Choroid plexus epithelial cell (primary cell): ENCODE measurements at regions not wholly inside any gene's neighbourhood (a gene's known extent, or its start where the extent isn't known, plus 50 kb on each side); places are given as distances from the start of the nearest gene placed in this dataset.
A peak's percentile ranks its signal among the peaks of the same experiment; 100 is the strongest.

ENCODE experiments used
- DNase-seq: peaks from one replicate; pipeline ENCODE4 v3.0.0-alpha.2; 2010; ENCODE audit warnings: low read depth
- H3K4me3 ChIP-seq: 2 replicates; pipeline ENCODE4 v1.5.1; 2011; ENCODE audit warnings: low read depth, mild to moderate bottlenecking, control low read depth, low read length, moderate library complexity
- TF ChIP-seq, protein P1 (sequence below): conservative IDR thresholded peaks from 2 replicates; pipeline ENCODE4 v1.5.1; 2011; ENCODE audit warnings: low read depth, mild to moderate bottlenecking, control low read depth, inconsistent platforms, low read length, moderate library complexity

DNA sequence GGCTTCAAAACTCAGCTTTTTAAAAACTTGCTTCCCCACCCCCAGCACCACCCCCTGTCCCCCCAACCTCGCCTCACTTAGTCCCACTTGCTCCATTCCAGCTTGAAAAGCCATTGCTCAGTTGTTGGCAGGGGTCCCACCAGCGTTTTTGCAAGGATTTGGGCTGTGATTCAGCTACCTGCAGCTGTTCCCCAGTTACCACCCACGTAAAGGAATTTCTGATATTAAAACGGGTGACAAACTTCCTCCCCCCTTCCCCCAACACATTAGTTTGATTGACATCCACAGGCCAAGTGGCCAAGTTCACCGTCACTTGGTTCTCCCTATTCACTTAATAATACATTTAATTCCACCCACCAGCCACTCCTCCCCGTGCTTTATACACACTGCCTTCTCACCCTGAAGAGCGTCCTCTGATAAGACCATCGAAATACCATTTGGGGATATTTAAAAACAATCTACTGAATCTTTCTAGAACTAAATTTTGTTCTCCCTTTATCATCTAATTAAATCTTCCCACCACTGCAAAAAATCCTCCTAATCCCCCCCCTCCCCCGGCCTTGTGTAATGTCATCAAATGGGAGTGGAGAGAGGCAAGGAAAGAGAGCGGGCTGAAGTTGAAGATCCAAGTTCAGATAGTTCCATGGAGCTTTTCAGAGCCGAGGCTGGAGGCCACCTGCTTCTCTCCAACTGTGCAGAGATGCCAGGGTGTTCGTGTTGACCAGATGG, 55.1 kb downstream of the SOX9 start:
- DNase-seq = no peak
- TF ChIP-seq, protein P1, sequence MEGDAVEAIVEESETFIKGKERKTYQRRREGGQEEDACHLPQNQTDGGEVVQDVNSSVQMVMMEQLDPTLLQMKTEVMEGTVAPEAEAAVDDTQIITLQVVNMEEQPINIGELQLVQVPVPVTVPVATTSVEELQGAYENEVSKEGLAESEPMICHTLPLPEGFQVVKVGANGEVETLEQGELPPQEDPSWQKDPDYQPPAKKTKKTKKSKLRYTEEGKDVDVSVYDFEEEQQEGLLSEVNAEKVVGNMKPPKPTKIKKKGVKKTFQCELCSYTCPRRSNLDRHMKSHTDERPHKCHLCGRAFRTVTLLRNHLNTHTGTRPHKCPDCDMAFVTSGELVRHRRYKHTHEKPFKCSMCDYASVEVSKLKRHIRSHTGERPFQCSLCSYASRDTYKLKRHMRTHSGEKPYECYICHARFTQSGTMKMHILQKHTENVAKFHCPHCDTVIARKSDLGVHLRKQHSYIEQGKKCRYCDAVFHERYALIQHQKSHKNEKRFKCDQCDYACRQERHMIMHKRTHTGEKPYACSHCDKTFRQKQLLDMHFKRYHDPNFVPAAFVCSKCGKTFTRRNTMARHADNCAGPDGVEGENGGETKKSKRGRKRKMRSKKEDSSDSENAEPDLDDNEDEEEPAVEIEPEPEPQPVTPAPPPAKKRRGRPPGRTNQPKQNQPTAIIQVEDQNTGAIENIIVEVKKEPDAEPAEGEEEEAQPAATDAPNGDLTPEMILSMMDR = no peak
- no peak overlapping the region for H3K4me3 ChIP-seq

GRCh38 chr17:72176516-72176851, 55.7 kb downstream of the SOX9 start:
- TF ChIP-seq, protein P1 = no peak
- no peak for DNase-seq
- H3K4me3 ChIP-seq = no peak overlapping the region

GRCh38 chr17:72176951-72177660, 56.3 kb downstream of the SOX9 start:
- TF ChIP-seq, protein P1 = no peak
- DNase-seq = no peak
- H3K4me3 ChIP-seq = no peak overlapping the region

DNA sequence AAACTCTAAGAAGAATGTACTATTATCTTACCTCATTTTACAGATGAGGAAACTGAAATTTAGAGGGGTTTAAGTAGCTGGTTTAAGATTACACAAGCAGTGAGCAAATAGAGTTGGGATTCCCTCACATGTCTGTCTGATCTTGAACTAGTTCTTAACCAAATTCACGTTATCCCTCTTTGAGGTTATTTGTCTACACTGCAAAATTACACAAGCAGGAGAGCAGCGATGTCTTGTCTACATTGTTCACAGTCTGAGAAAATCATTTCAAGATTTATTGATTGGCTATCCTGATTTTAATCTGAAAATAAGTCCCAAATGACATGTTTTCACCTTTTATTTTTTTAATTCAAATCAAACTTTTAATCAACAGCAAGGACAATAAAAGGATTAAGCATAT, 56.9 kb downstream of the SOX9 start:
- TF ChIP-seq, protein P1 = no peak
- no peak for DNase-seq
- no peak overlapping the region for H3K4me3 ChIP-seq

DNA sequence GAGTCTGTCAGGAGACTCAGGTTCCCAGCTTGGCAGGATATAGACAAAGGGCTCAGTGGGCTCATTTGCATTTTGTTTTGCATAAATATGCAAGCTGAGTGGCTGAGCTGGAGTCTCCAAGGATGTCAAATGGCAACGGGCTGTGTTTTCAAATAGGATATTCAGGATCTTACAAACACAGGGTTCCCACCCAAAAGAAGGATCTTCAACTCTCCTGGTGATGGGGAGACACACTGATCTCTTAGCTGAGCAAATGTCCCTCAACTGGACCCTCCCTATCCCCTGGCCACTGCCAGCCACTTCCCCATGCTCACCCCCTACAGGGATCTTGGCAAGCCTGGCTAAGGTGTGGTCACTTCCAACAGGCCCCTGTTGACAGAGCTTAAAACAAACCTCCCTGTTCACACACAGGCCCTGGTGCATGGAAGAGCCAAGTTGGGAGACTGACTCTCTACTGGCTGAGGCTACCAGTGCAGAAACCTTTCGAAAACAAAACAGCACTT, 61.6 kb downstream of the SOX9 start:
- no peak overlapping the region for H3K4me3 ChIP-seq
- DNase-seq = no peak
- TF ChIP-seq, protein P1 = no peak

GRCh38 chr17:72183194-72183685, 62.4 kb downstream of the SOX9 start:
- no peak for DNase-seq
- TF ChIP-seq, protein P1 = no peak
- H3K4me3 ChIP-seq = no peak overlapping the region

DNA sequence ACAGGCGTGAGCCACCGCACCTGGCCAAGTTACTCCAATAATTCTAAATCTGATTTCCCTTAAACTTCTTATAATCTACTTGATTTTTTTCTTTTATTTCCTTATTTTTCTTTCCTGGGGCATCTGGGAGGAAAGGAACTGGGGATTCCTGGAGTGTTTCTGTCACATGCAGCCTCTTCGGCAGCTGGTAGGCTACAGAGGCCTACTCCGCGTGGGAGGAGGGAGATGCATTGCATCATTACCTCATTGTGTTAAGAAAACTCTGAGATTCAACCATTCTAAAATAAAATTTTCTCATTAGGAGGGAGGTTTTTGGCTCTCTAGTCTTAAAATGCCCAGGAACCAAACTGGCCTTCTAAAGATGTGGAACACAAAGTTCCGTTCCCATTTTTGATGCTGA, 64.0 kb downstream of the SOX9 start:
- TF ChIP-seq, protein P1 = no peak
- peak; percentile 32 for DNase-seq
- no peak overlapping the region for H3K4me3 ChIP-seq
